ENCODE measurements at regions not wholly inside any gene's neighbourhood (a gene's known extent, or its start where the extent isn't known, plus 50 kb on each side); places are given as distances from the start of the nearest gene placed in this dataset.
"Not testable (repeated sequence)": the region's sequence is repeated elsewhere in the genome, so short reads cannot be mapped to it uniquely, and the experiment has no call there.

- no peak for DNase-seq
Measured at GRCh38 chr6:92159046-92159445, 1260.3 kb downstream of the EPHA7 start.

DNA sequence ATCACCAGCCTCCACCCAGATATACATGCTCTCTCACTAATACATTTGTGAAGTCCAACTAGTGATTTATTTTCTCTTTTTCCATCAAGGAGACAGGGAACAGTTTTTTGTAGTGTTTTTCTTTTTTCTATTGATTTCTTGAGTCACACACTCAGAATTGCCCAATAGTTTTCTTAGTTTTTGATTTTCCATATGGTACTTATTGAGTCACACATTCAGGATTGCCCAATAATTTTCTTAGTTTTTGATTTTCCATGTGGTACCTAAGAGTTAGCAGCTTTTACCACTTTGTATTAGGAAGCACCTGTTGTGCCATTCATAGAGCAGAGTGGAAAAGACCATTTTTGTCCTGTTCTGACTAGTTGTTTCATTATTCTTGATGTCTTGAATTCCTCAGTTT lies 1268.8 kb downstream of the EPHA7 start:
- DNase-seq = no peak

- DNase-seq = no peak
Measured at GRCh38 chr6:92147246-92147645, 1272.1 kb downstream of the EPHA7 start.

GRCh38 chr6:92139601-92140000 lies 1279.8 kb downstream of the EPHA7 start:
- no peak for DNase-seq

DNA sequence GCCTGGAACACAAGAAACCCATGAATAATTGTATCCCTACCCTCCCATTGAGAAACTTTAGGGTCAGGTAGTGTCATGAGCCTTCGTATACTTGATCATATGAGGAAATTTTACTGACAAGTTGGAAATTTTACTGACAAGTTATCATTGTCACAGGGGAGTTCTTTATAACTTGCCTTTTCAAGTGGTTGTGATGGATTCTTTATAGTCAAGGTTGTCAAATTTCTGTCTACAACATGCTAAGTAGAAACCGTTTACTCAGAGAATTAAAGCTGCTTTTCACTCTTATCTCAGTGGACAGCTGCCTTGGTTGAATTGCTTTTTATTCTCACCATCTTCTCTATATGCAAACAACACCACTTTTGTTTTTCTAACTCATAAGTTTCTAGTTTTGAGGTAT lies 1286.4 kb downstream of the EPHA7 start:
- DNase-seq = no peak

- no peak for DNase-seq
Measured at GRCh38 chr6:92132457-92132856, 1286.9 kb downstream of the EPHA7 start.

DNA sequence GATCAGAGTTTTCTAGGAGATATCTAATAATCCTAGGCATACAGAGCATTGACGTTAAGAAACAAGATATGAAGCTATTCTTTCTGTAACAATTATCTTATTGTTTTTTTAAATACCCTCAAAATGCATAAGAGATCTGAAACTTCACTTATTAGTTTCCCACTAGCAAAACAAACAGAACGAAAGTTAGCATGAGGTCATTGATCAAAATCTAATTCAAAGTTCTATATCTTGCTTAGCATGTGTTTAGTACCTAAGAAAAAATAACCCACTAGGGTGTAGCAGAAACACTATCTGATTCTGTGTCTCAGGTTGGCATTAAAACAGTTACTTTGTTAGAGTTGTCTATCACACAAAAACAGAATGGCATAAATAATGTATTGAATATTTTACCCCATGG lies 1288.4 kb downstream of the EPHA7 start:
- DNase-seq = no peak

DNA sequence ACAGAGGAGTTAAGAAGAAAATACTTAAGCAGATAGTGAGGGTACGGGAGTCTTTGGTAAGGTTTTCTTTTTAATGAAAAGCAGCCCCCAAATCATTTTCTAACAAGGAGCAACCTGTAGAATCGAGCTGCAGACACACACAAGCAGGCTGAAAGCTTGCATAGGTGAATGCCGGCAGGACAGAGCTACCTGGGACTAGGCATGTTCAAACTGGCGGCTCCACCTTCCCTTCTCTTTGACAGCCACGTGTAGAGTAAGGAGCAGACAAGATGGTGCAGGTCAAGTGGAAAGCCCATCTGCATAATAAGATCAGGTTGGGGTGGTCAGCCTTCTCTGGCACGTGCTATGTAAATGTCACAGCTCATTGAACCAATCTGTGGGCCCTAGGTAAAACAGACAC lies 1292.4 kb downstream of the EPHA7 start:
- no peak for DNase-seq

- no peak for DNase-seq
Measured at GRCh38 chr6:92126088-92126487, 1293.3 kb downstream of the EPHA7 start.

- DNase-seq = no peak
Measured at GRCh38 chr6:92125681-92126080, 1293.7 kb downstream of the EPHA7 start.

- DNase-seq = peak; percentile 24
Measured at GRCh38 chr6:92124200-92124651, 1295.1 kb downstream of the EPHA7 start.

DNA sequence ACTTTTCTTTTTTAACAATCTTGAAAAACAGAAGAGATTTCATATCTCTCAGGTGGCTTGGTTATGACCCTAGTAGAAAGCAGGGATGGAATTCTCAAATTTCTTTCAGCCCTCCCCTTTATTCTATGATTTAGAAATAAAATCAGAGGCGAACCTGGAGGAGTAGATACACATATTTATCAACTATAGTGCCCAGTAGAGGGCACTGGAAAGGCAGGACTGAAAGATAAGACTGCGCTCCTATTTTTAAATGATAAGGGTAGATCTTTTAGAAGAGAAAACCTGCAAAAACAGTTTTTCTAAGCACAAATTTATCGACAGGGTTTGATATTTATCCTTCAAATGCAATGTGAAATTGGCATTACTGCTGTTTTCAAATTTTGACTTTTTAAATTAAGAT lies 1296.6 kb downstream of the EPHA7 start:
- no peak for DNase-seq

DNA sequence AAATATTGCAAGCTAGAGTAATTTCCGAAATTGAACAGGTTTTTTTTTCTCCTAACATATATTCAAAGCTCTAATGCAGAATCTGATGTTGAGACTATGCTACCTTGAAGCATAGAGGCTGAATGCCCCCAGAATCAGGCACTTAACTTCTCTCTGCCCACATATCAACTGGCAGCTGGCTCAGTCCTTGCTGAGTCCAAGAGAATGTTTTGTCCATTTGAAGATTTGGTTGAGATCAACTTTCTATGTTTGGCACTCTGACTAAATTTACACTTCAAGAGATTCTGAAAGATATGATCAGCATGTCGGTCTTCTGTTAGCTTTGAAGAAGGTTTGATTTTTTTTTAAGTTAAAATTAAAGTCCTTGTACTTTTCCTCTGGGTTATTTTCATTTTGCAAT lies 1298.1 kb downstream of the EPHA7 start:
- DNase-seq = no peak

GRCh38 chr6:92117800-92118199 lies 1301.6 kb downstream of the EPHA7 start:
- no peak for DNase-seq

DNA sequence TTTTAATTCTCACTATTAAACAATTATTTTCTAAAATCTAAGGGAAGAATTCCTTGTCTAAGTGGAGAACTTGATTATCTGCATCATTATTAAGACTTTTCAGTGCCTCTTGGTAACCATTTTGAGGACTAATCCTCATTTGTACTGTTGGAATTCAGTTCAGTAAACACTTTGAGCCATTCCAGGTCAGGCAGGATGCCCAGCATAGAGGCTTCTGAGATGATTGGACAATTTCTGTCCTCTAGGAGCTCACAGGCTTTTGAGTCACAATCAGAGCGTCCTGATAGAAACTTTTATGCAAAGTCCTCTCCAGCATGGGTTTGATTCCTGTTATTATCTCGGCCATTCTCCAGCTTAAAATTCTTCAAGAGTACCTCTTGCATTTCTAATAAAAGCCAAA lies 1304.6 kb downstream of the EPHA7 start:
- DNase-seq = no peak

DNA sequence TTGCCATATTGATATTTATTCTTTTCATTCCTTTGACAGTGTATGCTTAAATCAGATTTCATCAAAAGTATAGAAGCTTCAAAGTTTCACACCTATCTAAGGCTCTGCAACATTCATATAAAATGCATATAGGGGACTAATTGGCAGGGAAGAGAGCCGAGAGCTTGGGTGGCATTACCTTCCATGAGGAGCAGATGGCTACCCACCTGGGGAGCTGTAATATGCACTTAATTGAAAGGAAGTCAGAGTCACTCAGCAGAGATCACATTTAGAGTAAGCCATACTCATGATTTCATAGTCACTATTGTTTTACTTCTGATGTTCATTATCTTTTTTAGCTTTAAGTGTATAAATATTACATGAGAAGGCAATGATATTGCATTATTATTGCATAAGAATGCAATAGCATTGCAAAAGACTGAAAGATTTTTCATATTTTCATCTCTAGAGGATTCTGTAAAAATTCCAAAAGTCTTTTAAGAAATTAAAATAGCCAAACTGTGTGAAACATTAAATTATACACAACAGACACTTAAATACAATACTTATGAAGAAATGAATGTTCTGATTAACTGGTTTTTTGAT lies 1305.2 kb downstream of the EPHA7 start:
- no peak for DNase-seq

DNA sequence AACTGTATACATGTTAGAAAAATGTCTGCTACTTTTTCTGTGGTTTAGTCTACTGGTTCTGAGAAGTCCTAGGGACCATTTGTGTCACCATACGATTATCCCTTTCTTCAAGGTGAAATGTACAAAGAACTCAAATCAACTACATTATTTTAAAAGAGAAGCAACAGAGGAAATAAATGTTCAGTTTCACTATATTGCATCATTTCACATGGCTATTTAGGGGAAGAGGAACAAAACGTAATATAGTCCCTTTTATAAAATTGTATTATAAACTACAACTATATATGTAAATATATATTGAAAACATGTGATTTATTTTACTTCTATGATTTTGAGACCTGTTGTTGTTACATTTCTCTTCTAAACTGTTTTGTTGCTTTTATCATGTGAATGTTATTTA lies 1308.0 kb downstream of the EPHA7 start:
- no peak for DNase-seq

DNA sequence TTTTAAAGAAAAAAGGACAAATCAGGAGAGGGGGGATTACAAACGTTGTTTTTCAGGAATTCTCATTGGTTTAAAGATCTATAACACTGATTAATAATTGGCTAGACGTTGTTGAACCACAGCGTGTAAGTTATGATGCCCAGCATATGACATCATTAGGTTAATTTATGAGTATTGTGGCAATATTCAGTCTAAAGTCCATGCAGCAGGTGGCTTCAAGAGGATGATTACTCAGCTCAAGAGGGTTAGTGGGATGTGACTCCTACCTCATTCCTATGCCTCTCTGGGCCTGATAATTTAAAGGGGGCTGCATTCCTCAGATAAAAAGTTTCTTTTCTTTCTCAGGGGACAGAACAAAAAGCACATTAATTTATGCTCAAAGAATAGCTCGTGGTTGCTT lies 1309.0 kb downstream of the EPHA7 start:
- no peak for DNase-seq

DNA sequence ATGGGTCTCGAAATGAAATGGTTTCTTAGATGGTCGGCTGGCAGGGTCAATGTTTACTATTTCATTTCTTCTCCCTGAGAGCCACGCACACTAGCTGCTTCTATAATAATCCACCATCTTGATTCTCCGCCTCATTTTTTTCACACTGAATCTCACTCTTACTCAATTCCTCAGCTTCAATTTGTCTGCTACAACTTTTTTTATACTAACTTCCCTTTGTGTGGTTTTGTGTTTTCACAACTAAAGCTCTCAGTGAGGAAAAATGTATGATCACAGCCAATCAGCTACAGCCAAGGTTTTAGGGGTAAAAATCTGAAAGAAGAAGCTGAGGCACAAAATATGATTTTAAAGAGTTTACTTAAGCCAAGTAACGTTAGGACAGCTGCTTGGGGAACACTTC lies 1309.4 kb downstream of the EPHA7 start:
- no peak for DNase-seq

DNA sequence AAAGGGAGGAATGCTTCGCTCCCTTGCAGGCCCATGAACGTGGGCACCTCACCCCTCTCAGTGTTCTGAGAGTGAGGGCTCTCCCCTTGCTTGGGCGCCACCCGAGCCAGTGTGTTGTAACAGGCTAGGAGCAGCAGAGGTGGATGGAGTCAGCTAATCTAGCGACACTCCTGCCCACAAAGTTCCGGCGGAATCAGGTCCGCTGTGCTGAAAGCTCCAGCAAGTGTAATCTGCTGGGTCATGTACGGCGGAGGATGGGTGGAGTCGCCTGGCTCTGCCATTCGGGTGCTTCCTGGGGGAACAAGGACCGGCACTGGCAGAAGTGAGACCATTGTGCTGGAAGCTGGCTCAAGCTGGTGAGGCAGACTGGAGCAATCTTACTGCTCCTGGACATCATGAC lies 1310.1 kb downstream of the EPHA7 start:
- DNase-seq = no peak

DNA sequence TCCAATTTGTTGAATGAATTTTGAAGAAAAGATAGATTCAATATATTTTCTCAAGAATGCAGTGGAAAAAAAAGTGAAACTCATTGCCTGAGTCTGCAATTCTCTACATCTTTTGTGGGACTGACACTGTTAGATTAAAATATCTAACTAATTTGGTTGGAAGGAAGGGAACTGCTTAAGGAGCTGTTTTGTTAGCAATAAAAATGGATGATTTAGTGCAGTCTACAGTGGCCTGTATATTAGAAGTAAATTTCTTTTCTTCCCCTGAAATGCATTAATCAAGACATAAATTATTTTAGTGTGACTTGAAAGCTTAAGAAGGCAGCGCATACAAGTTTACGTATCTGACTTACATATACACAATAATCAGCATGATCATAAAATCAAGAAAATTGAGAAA lies 1332.6 kb downstream of the EPHA7 start:
- no peak for DNase-seq

GRCh38 chr6:92083914-92084313 lies 1335.4 kb downstream of the EPHA7 start:
- not testable (repeated sequence) for DNase-seq

DNA sequence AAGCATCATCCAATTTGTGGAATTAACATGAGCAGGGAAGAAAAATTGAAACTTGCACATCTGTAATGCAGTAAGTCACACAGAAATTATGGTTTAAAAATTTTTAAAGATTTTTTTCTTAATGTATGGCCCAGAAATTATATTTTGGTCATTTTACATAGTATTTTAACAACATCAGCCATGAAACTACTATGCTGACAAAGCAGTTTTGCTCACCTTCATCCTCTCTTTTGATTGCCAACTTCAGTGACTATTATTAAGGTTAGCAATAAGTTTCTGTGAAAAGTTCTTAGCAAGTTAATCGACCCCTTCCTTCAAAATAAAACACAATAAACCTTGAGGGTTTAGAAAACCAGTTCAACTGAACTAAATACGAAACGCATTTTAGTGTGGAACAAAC lies 1347.0 kb downstream of the EPHA7 start:
- no peak for DNase-seq

- DNase-seq = peak; percentile 33
Measured at GRCh38 chr6:92069781-92070180, 1349.6 kb downstream of the EPHA7 start.

- no peak for DNase-seq
Measured at GRCh38 chr6:92052513-92052912, 1366.8 kb downstream of the EPHA7 start.

All from muscle of arm (tissue), 1 donor.